WTC11 (cell line): ENCODE measurements at regions not wholly inside any gene's neighbourhood (a gene's known extent, or its start where the extent isn't known, plus 50 kb on each side); places are given as distances from the start of the nearest gene placed in this dataset.

ENCODE experiments used
- ATAC-seq: fragments of 200-7000 bp; cut with Tn5 transposase; 2 replicates; pipeline ENCODE4 v1.10.0; 2021; ENCODE audit warnings: mild to moderate bottlenecking, moderate library complexity
- CTCF ChIA-PET: fragments of 300-600 bp; sonication (Branson Sonifier 250); formaldehyde crosslinking; loops from one replicate; lab custom pipeline; 2021; ENCODE audit warnings: antibody characterized with exemption; lab: Charles Lee
- POLR2A ChIA-PET: fragments of 350-600 bp; sonication (Branson Sonifier 250); formaldehyde crosslinking; loops from one replicate; lab custom pipeline; 2021; ENCODE audit warnings: antibody characterized with exemption; lab: Charles Lee
- DNase-seq: peaks from one replicate; pipeline ENCODE4 v3.0.0; 2021; ENCODE audit warnings: low spot score
- H3K27ac Mint-ChIP-seq: 2 replicates; pipeline ENCODE4 v1.8.0; 2021; ENCODE audit warnings: mixed read lengths
- H3K27me3 Mint-ChIP-seq: 2 replicates; pipeline ENCODE4 v1.8.0; 2021; ENCODE audit warnings: low read depth, mild to moderate bottlenecking, moderate library complexity, mixed read lengths
- H3K36me3 Mint-ChIP-seq: 2 replicates; pipeline ENCODE4 v1.8.0; 2021; ENCODE audit warnings: mixed read lengths
- H3K4me1 Mint-ChIP-seq: 2 replicates; pipeline ENCODE4 v1.8.0; 2022; ENCODE audit warnings: mixed read lengths
- H3K4me3 Mint-ChIP-seq: 2 replicates; pipeline ENCODE4 v1.8.0; 2021; ENCODE audit warnings: mild to moderate bottlenecking, moderate library complexity, mixed read lengths
- H3K9me3 Mint-ChIP-seq: 2 replicates; pipeline ENCODE4 v1.8.0; 2021; ENCODE audit warnings: mixed read lengths
- ATF1 ChIP-seq: sonication (generic); formaldehyde crosslinking; IDR thresholded peaks from 2 replicates; pipeline ENCODE4 v1.8.1; 2023; ENCODE audit warnings: mild to moderate bottlenecking, moderate library complexity, missing genetic modification reagents
- CREB1 ChIP-seq: sonication (generic); formaldehyde crosslinking; IDR thresholded peaks from 2 replicates; pipeline ENCODE4 v1.8.0; 2023; ENCODE audit warnings: mild to moderate bottlenecking, missing genetic modification reagents
- E2F1 ChIP-seq: sonication (generic); formaldehyde crosslinking; IDR thresholded peaks from 2 replicates; pipeline ENCODE4 v1.8.0; 2022; ENCODE audit warnings: mild to moderate bottlenecking, missing genetic modification reagents
- FOXJ3 ChIP-seq: sonication (generic); formaldehyde crosslinking; IDR thresholded peaks from 2 replicates; pipeline ENCODE4 v1.9.0; 2021; ENCODE audit warnings: missing genetic modification reagents, mild to moderate bottlenecking, borderline replicate concordance
- FOXP1 ChIP-seq: sonication (generic); formaldehyde crosslinking; IDR thresholded peaks from 2 replicates; pipeline ENCODE4 v1.8.0; 2022; ENCODE audit warnings: missing genetic modification reagents, mild to moderate bottlenecking, moderate library complexity, borderline replicate concordance
- HMGA2 ChIP-seq: fragments of 250-450 bp; sonication (Bioruptor Pico); IDR thresholded peaks from 2 replicates; pipeline ENCODE4 v1.4.0; 2021; ENCODE audit warnings: mild to moderate bottlenecking, moderate library complexity
- HMGXB4 ChIP-seq: sonication (generic); formaldehyde crosslinking; IDR thresholded peaks from 2 replicates; pipeline ENCODE4 v1.8.1; 2023; ENCODE audit warnings: mild to moderate bottlenecking, moderate library complexity, missing genetic modification reagents
- IRF2 ChIP-seq: sonication (generic); formaldehyde crosslinking; IDR thresholded peaks from 2 replicates; pipeline ENCODE4 v1.8.0; 2022; ENCODE audit warnings: low read depth, missing genetic modification reagents, borderline replicate concordance
- JAZF1 ChIP-seq: fragments of 250-450 bp; sonication (Bioruptor Pico); IDR thresholded peaks from 2 replicates; pipeline ENCODE4 v1.9.0; 2021; ENCODE audit warnings: moderate library complexity, mild to moderate bottlenecking, inconsistent platforms
- KAT7 ChIP-seq: sonication (generic); formaldehyde crosslinking; IDR thresholded peaks from 2 replicates; pipeline ENCODE4 v1.8.1; 2023; ENCODE audit warnings: missing genetic modification reagents, mild to moderate bottlenecking, borderline replicate concordance
- MLX ChIP-seq: sonication (generic); formaldehyde crosslinking; IDR thresholded peaks from 2 replicates; pipeline ENCODE4 v1.8.1; 2023; ENCODE audit warnings: mild to moderate bottlenecking, missing genetic modification reagents, moderate library complexity
- MXD4 ChIP-seq: fragments of 250-450 bp; sonication (Bioruptor Pico); IDR thresholded peaks from 2 replicates; pipeline ENCODE4 v1.8.0; 2021; ENCODE audit warnings: mild to moderate bottlenecking, moderate library complexity, borderline replicate concordance
- MYBL2 ChIP-seq: sonication (generic); formaldehyde crosslinking; IDR thresholded peaks from 2 replicates; pipeline ENCODE4 v1.8.1; 2023; ENCODE audit warnings: mild to moderate bottlenecking, moderate library complexity, missing genetic modification reagents
- NFE2L1 ChIP-seq: sonication (generic); formaldehyde crosslinking; IDR thresholded peaks from 2 replicates; pipeline ENCODE4 v1.8.1; 2023; ENCODE audit warnings: missing genetic modification reagents
- NR2C2 ChIP-seq: sonication (generic); formaldehyde crosslinking; IDR thresholded peaks from 2 replicates; pipeline ENCODE4 v1.8.0; 2022; ENCODE audit warnings: mild to moderate bottlenecking, missing genetic modification reagents
- TCF7 ChIP-seq: sonication (generic); formaldehyde crosslinking; IDR thresholded peaks from 2 replicates; pipeline ENCODE4 v1.8.0; 2022; ENCODE audit warnings: mild to moderate bottlenecking, low read depth, missing genetic modification reagents, moderate library complexity
- TEAD1 ChIP-seq: sonication (generic); formaldehyde crosslinking; IDR thresholded peaks from 2 replicates; pipeline ENCODE4 v1.8.0; 2022; ENCODE audit warnings: mild to moderate bottlenecking, missing genetic modification reagents
- TEAD4 ChIP-seq: sonication (generic); formaldehyde crosslinking; IDR thresholded peaks from 2 replicates; pipeline ENCODE4 v1.8.0; 2022; ENCODE audit warnings: mild to moderate bottlenecking, missing genetic modification reagents
- TP53 ChIP-seq: sonication (generic); formaldehyde crosslinking; IDR thresholded peaks from 2 replicates; pipeline ENCODE4 v1.8.1; 2023; ENCODE audit warnings: mild to moderate bottlenecking, missing genetic modification reagents
- ZMAT4 ChIP-seq: fragments of 250-450 bp; sonication (Bioruptor Pico); IDR thresholded peaks from 2 replicates; pipeline ENCODE4 v1.9.0; 2021; ENCODE audit warnings: mild to moderate bottlenecking
- ZNF219 ChIP-seq: sonication (generic); formaldehyde crosslinking; IDR thresholded peaks from 2 replicates; pipeline ENCODE4 v1.8.0; 2023; ENCODE audit warnings: missing genetic modification reagents, mild to moderate bottlenecking, borderline replicate concordance
- ZNF317 ChIP-seq: sonication (generic); formaldehyde crosslinking; IDR thresholded peaks from 2 replicates; pipeline ENCODE4 v1.8.1; 2023; ENCODE audit warnings: low read depth, mild to moderate bottlenecking, moderate library complexity, missing genetic modification reagents, borderline replicate concordance

- ChIA-PET CTCF (no interaction called here), POLR2A (no interaction called here)
- H3K9me3 Mint-ChIP-seq, result no peaks in the 10 kb centered on the region
- no peak for ATAC-seq
- no peak for DNase-seq
- H3K27ac Mint-ChIP-seq, result no peak overlapping the region
- H3K4me1 Mint-ChIP-seq, result peaks cover 34% of the 10 kb centered on the region
- peaks cover 67% of the 10 kb centered on the region for H3K27me3 Mint-ChIP-seq
- no peak for TF ChIP-seq MLX
- no peak for TF ChIP-seq E2F1 (CRISPR knock-in tag)
- TF ChIP-seq MYBL2 (CRISPR knock-in tag), result no peak
- H3K4me3 Mint-ChIP-seq, result no peak overlapping the region
- no peaks in the 10 kb centered on the region for H3K36me3 Mint-ChIP-seq
Measured at GRCh38 chr10:100687143-100688003, 58.0 kb upstream of the PAX2 start.

- no peak for ATAC-seq
- H3K4me3 Mint-ChIP-seq, result no peak overlapping the region
- CTCF ChIA-PET, result interaction anchor here (1.0 to 1.7 kb wide), 2 partner anchors 18 to 190 kb away, joined by 3 to 7 read pairs; no protein-coding TSS in a partner anchor
- no peak for TF ChIP-seq TP53
- no peak for TF ChIP-seq IRF2
- TF ChIP-seq NFE2L1 (CRISPR knock-in tag), result no peak
- TF ChIP-seq HMGXB4 (CRISPR knock-in tag), result no peak
- TF ChIP-seq KAT7 (CRISPR knock-in tag), result no peak
- TF ChIP-seq ATF1 (CRISPR knock-in tag), result no peak
- TF ChIP-seq MXD4, result no peak
- TF ChIP-seq ZNF317 (CRISPR knock-in tag), result no peak
- TF ChIP-seq TEAD4 (CRISPR knock-in tag), result no peak
- no peak for TF ChIP-seq FOXP1 (CRISPR knock-in tag)
- TF ChIP-seq CREB1, result no peak
- TF ChIP-seq ZMAT4 (CRISPR knock-in tag), result no peak
- TF ChIP-seq JAZF1, result no peak
- no peak for TF ChIP-seq ZNF219 (CRISPR knock-in tag)
- TF ChIP-seq E2F1 (CRISPR knock-in tag), result no peak
- no peak for TF ChIP-seq HMGA2 (CRISPR knock-in tag)
- TF ChIP-seq TCF7 (CRISPR knock-in tag), result no peak
- no peak for TF ChIP-seq TEAD1
- TF ChIP-seq FOXJ3 (CRISPR knock-in tag), result no peak
- TF ChIP-seq NR2C2 (CRISPR knock-in tag), result no peak
- TF ChIP-seq, all 79 proteins: peak for 0
- H3K4me1 Mint-ChIP-seq, result peaks cover 27% of the 10 kb centered on the region
- no peak for DNase-seq
- H3K27ac Mint-ChIP-seq, result no peak overlapping the region
- POLR2A ChIA-PET, result no interaction called here
- H3K27me3 Mint-ChIP-seq, result peaks cover 60% of the 10 kb centered on the region
- H3K36me3 Mint-ChIP-seq, result no peaks in the 10 kb centered on the region
- H3K9me3 Mint-ChIP-seq, result no peaks in the 10 kb centered on the region
Measured at GRCh38 chr10:100688201-100688600, 57.2 kb upstream of the PAX2 start.
